GM19324 (cell line): ENCODE measurements at regions not wholly inside any gene's neighbourhood (a gene's known extent, or its start where the extent isn't known, plus 50 kb on each side); places are given as distances from the start of the nearest gene placed in this dataset.

Experiments
- ATAC-seq: cut with Tn5 transposase; IDR thresholded peaks from one replicate; pipeline ENCODE4 v1.9.1; 2021; ENCODE audit warnings: mild to moderate bottlenecking, moderate library complexity; ENCODE audit not compliant: unreplicated experiment, low FRiP score

DNA sequence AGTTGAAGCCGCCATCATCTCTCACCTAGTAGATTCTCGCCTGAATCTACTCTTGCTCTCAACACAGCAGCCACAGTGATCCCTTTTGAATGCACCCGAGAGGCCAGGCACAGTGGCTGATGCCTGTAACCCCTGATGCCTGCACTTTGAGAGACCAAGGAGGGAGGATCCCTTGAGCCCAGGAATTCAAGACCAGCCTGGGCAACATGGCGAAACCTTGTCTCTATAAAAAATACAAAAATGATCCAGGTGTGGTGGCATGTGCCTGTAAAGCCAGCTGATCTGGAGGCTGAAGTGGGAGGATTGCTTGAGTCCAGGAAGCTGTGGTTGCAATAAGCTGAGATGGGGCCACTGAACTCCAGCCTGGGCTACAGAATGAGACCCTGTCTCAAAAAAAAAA lies 60.3 kb upstream of the EML4 start:
- no peak for ATAC-seq

DNA sequence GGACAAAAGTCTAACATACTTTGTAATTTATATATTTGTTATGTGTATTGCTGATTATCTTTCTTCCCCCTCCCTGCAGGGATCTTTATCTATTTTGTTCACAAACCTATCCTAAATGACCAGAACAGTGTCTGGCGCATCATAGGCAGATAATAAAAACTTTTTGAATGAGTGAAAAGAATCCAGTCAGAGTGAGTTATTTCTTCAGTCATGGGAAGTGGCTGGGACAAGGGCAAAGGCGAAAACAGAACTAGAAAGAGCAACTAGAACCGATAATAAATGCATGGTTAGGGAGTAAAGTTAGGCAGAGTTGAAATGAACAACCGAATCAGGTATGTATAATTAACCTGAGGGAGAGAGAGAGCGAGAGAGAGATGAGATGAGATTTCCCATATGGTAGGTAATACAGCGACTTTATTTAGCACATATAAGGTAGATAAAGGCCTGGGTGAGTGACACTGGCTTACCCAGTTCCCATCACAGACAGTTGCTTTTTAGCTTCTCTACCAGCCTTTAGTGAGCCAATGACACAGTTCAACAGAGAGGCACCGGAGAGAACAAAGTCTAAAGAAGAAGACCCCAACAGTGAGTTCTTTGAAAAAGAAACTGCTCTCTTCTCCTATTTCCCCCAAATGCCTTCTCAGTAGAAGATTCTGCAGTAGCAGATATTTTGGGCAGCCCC lies 59.1 kb upstream of the EML4 start:
- no peak for ATAC-seq

DNA sequence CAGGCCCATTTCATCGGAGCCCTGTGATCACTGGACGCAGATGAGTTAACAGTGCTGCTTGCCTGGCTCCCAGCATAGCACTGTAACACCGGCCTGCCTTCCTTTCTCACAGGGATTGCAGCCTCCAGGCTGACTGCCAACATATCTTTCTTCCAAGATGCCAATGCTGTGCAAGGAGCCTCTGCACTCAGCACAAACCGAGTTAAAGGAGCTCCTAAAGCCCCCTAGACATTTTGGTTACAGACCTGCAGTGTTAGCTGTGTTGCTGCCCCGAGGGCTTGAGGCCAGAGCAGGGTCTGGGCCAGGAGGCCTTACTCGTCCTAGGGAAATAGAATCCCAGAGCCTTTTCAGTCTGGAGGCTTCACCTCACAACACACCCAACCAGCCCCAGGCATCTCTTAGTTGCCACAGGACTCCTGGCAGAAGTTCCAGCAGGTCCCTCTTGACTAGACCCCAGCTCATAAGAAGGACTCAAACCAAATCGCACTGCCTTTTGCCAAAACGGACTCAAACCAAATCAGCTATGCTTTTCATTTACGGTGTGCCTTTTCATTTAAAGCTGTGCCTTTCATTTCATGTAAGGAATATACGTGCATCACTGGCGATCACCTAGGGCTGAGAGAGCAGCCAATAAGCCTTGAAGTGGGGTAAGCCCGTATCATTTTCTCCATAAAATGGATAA lies 58.4 kb upstream of the EML4 start:
- no peak for ATAC-seq

DNA sequence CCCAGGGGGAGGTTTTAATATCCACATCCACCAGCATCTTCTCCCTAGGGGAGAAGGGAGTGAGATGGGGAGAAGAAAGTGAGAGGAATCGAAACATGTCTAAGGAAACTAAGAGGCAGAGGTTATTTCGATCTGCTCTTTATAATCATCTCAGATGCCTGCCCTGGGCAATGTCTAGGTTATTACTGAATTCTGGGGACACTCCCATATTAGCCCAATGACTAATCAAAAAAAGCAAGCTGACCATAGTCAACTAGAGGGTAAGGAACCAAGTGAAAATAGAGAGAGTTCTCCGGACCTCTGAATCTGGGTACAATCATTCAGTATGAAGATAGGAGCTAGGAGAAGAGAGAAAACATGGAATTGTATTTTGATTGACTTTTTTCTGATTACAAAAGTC lies 56.7 kb upstream of the EML4 start:
- no peak for ATAC-seq

GRCh38 chr2:42113452-42113851 lies 55.7 kb upstream of the EML4 start:
- no peak for ATAC-seq

GRCh38 chr2:42114091-42114490 lies 55.1 kb upstream of the EML4 start:
- no peak for ATAC-seq

- no peak for ATAC-seq
Observed at GRCh38 chr2:42115588-42115987, 53.6 kb upstream of the EML4 start.

- no peak for ATAC-seq
Observed at GRCh38 chr2:42116195-42117181, 52.7 kb upstream of the EML4 start.

- no peak for ATAC-seq
Observed at GRCh38 chr2:42117182-42117579, 52.0 kb upstream of the EML4 start.

GRCh38 chr2:42117923-42118753 lies 51.0 kb upstream of the EML4 start:
- ATAC-seq: peak; percentile 89

GRCh38 chr2:42118754-42119569 lies 50.2 kb upstream of the EML4 start:
- no peak for ATAC-seq
